Motor neuron (in vitro differentiated cells): ENCODE measurements at regions not wholly inside any gene's neighbourhood (a gene's known extent, or its start where the extent isn't known, plus 50 kb on each side); places are given as distances from the start of the nearest gene placed in this dataset.

Experiments used
- ATAC-seq, 8 experiments: fragments of 200-7000 bp; cut with Tn5 transposase; replicated peaks in 6 of 8; 2 replicates each; pipeline ENCODE4 v1.8.0; 2021; ENCODE audit warnings: mild to moderate bottlenecking in 8 of 8, moderate library complexity in 8 of 8
- H3K27ac ChIP-seq, 2 donors: fragments of 250-450 bp; sonication (Bioruptor Pico); 2 replicates each; pipeline ENCODE4 v1.9.0; 2021; ENCODE audit warnings: antibody characterized with exemption in 2 of 2, mild to moderate bottlenecking in 2 of 2, moderate library complexity in 1 of 2
- H3K4me1 ChIP-seq, 2 donors: fragments of 250-450 bp; sonication (Bioruptor Pico); replicated peaks in 1 of 2; 2 replicates each; pipeline ENCODE4 v1.6.1; 2021; ENCODE audit warnings: antibody characterized with exemption in 2 of 2, mild to moderate bottlenecking in 2 of 2, moderate library complexity in 1 of 2
- H3K4me3 ChIP-seq, 5 donors: fragments of 250-450 bp; sonication (Bioruptor Pico); 2 replicates each; pipeline ENCODE4 v1.9.0; 2021; ENCODE audit warnings: antibody characterized with exemption in 5 of 5, mild to moderate bottlenecking in 5 of 5, moderate library complexity in 4 of 5
- WGBS, 10 experiments: fragments of 450-650 bp; shearing (Covaris generic); methylation state at CpG; one replicate each; pipeline ENCODE4 v1.0.0; 2022; 5-methylcytosine and 5-hydroxymethylcytosine counted together
- in situ Hi-C, 9 experiments: fragments of 400-800 bp; cut with MboI; loops; one replicate each; pipeline ENCODE4 v1.15.0; 2021; ENCODE audit warnings: low sequenced_read_pairs in 9 of 9, low pct_unique_long_range_greater_than_20kb in 2 of 9; ENCODE audit not compliant: unreplicated experiment in 9 of 9

GRCh38 chr9:2281803-2282185, 266.6 kb downstream of the SMARCA2 start:
- Histone ChIP-seq H3K4me3 (no peak overlapping the region), H3K4me1 (peaks cover 0 to 10% of the 10 kb centered on the region in 2 donors), H3K27ac (no peak overlapping the region)
- in situ Hi-C loops: loop anchor here in 1 of 9 experiments (25.0 kb wide), 1 partner anchor 106 kb away; no protein-coding TSS in a partner anchor
- WGBS, 10 experiments: 44 to 100% (median 69%) methylated on average over 1 to 2 of the region's 2 CpGs; no CpG with 5 or more reads in 2 of the 10 experiments
- peak in 1 of 8 experiments; percentile 41 for ATAC-seq

- Histone ChIP-seq H3K4me3 (no peak overlapping the region), H3K27ac (no peak overlapping the region), H3K4me1 (peaks cover 5 to 15% of the 10 kb centered on the region in 2 donors)
- 43 to 100% (median 86%) methylated on average over 1 of the region's 1 CpG; no CpG with 5 or more reads in 5 of the 10 experiments for WGBS, 10 experiments
- in situ Hi-C loops: loop anchor here in 1 of 9 experiments (25.0 kb wide), 1 partner anchor 103 kb away; no protein-coding TSS in a partner anchor
- ATAC-seq: no peak
These were observed 269.6 kb downstream of the SMARCA2 start for GRCh38 chr9:2284770-2285169.

- ATAC-seq: peak in 3 of 8 experiments; percentile 89 to 98 (median 89)
- in situ Hi-C loops: loop anchor here in 1 of 9 experiments (25.0 kb wide), 1 partner anchor 102 kb away; no protein-coding TSS in a partner anchor
- no peak overlapping the region for H3K27ac ChIP-seq
- WGBS, 10 experiments: 5 to 98% (median 83%) methylated on average over 3 to 10 of the region's 10 CpGs
- peaks cover 8 to 15% of the 10 kb centered on the region in 2 donors for H3K4me1 ChIP-seq
- H3K4me3 ChIP-seq: no peak overlapping the region
These were observed 270.5 kb downstream of the SMARCA2 start for GRCh38 chr9:2285416-2286332.

GRCh38 chr9:2286333-2286705, 271.2 kb downstream of the SMARCA2 start:
- WGBS, 10 experiments: 80 to 100% (median 100%) methylated on average over 1 of the region's 1 CpG; no CpG with 5 or more reads in 6 of the 10 experiments
- ATAC-seq: no peak
- Histone ChIP-seq H3K4me1 (peaks cover 8 to 11% of the 10 kb centered on the region in 2 donors), H3K4me3 (no peak overlapping the region), H3K27ac (no peak overlapping the region)
- in situ Hi-C loops: loop anchor here in 1 of 9 experiments (25.0 kb wide), 1 partner anchor 101 kb away; no protein-coding TSS in a partner anchor

GRCh38 chr9:2286825-2287455, 271.8 kb downstream of the SMARCA2 start:
- no peak for ATAC-seq
- no peak overlapping the region for H3K27ac ChIP-seq
- 33 to 83% (median 69%) methylated on average over 1 to 5 of the region's 5 CpGs; no CpG with 5 or more reads in 1 of the 10 experiments for WGBS, 10 experiments

GRCh38 chr9:2288309-2288708, 273.2 kb downstream of the SMARCA2 start:
- Histone ChIP-seq H3K4me3 (no peak overlapping the region), H3K4me1 (peaks cover 7 to 8% of the 10 kb centered on the region in 2 donors), H3K27ac (no peak overlapping the region)
- no peak for ATAC-seq
- WGBS, 10 experiments: 60 to 100% (median 100%) methylated on average over 1 to 3 of the region's 7 CpGs; no CpG with 5 or more reads in 5 of the 10 experiments
- in situ Hi-C loops: loop anchor here in 1 of 9 experiments (25.0 kb wide), 1 partner anchor 99 kb away; no protein-coding TSS in a partner anchor

More at GRCh38 chr9:2286825-2287455, 271.8 kb downstream of the SMARCA2 start:
- in situ Hi-C loops: loop anchor here in 1 of 9 experiments (25.0 kb wide), 1 partner anchor 100 kb away; no protein-coding TSS in a partner anchor
- Histone ChIP-seq H3K4me3 (no peak overlapping the region), H3K4me1 (peaks cover 8% of the 10 kb centered on the region in 2 donors)

GRCh38 chr9:2289263-2289662, 274.1 kb downstream of the SMARCA2 start:
- Histone ChIP-seq H3K27ac (peak overlapping the region in 1 of 2 donors; percentile 61), H3K4me1 (peaks cover 5 to 8% of the 10 kb centered on the region in 2 donors), H3K4me3 (no peak overlapping the region)
- 20 to 100% (median 78%) methylated on average over 1 to 4 of the region's 4 CpGs; no CpG with 5 or more reads in 1 of the 10 experiments for WGBS, 10 experiments
- ATAC-seq: peak in 5 of 8 experiments; percentile 75 to 96 (median 86)
- in situ Hi-C loops: loop anchor here in 1 of 9 experiments (25.0 kb wide), 1 partner anchor 98 kb away; no protein-coding TSS in a partner anchor

GRCh38 chr9:2290382-2290781, 275.2 kb downstream of the SMARCA2 start:
- H3K4me3 ChIP-seq: no peak overlapping the region
- peaks cover 5 to 8% of the 10 kb centered on the region in 2 donors for H3K4me1 ChIP-seq
- WGBS, 10 experiments: 33 to 75% methylated on average over 1 of the region's 1 CpG; no CpG with 5 or more reads in 8 of the 10 experiments
- ATAC-seq: peak in 1 of 8 experiments; percentile 26
- H3K27ac ChIP-seq: no peak overlapping the region
- in situ Hi-C loops: loop anchor here in 1 of 9 experiments (25.0 kb wide), 1 partner anchor 97 kb away; no protein-coding TSS in a partner anchor

- peaks cover 4 to 8% of the 10 kb centered on the region in 2 donors for H3K4me1 ChIP-seq
- in situ Hi-C loops: loop anchor here in 1 of 9 experiments (25.0 kb wide), 1 partner anchor 95 kb away; no protein-coding TSS in a partner anchor
- 42 to 99% (median 80%) methylated on average over 2 to 8 of the region's 8 CpGs; no CpG with 5 or more reads in 1 of the 10 experiments for WGBS, 10 experiments
- no peak overlapping the region for H3K4me3 ChIP-seq
- no peak overlapping the region for H3K27ac ChIP-seq
- ATAC-seq: peak in 5 of 8 experiments; percentile 25 to 51 (median 41)
These were observed 277.0 kb downstream of the SMARCA2 start for GRCh38 chr9:2291980-2292704.

- peaks cover 3 to 8% of the 10 kb centered on the region in 2 donors for H3K4me1 ChIP-seq
- H3K4me3 ChIP-seq: no peak overlapping the region
- ATAC-seq: no peak
- H3K27ac ChIP-seq: no peak overlapping the region
- in situ Hi-C loops: loop anchor here in 1 of 9 experiments (25.0 kb wide), 1 partner anchor 95 kb away; no protein-coding TSS in a partner anchor
- whole genome bisulfite sequencing, 10 experiments: 75 to 100% (median 100%) methylated on average over 1 to 2 of the region's 2 CpGs; no CpG with 5 or more reads in 2 of the 10 experiments
These were observed 277.6 kb downstream of the SMARCA2 start for GRCh38 chr9:2292733-2293132.

- H3K27ac ChIP-seq: no peak overlapping the region
- no peak overlapping the region for H3K4me3 ChIP-seq
- H3K4me1 ChIP-seq: peaks cover 9 to 10% of the 10 kb centered on the region in 2 donors
- ATAC-seq: peak in 1 of 8 experiments; percentile 41
- WGBS, 10 experiments: 0 to 100% (median 83%) methylated on average over 1 of the region's 1 CpG; no CpG with 5 or more reads in 1 of the 10 experiments
- in situ Hi-C loops: loop anchor here in 1 of 9 experiments (25.0 kb wide), 1 partner anchor 90 kb away; no protein-coding TSS in a partner anchor
These were observed 282.6 kb downstream of the SMARCA2 start for GRCh38 chr9:2297771-2298170.
